ENCODE measurements at regions not wholly inside any gene's neighbourhood (a gene's known extent, or its start where the extent isn't known, plus 50 kb on each side); places are given as distances from the start of the nearest gene placed in this dataset.
A peak's percentile ranks its signal among the peaks of the same experiment; 100 is the strongest.

GRCh38 chr6:112665114-112665513 lies 318.0 kb downstream of the RFPL4B start:
- Mint-ChIP-seq H3K27ac (peak overlapping the region; percentile 87), H3K9me3 (no peaks in the 10 kb centered on the region), H3K27me3 (ENCODE audit: insufficient read depth) (no peaks in the 10 kb centered on the region; the same call in 1 of the 2 replicates), H3K4me3 (peak overlapping the region; percentile 57), H3K4me1 (ENCODE audit: low read depth) (peaks cover 21% of the 10 kb centered on the region), H3K36me3 (ENCODE audit: low read depth) (no peaks in the 10 kb centered on the region)
- TF ChIP-seq CTCF (IDR thresholded peaks at IDR 0.05) = no peak
- DNase-seq = peak; percentile 91

GRCh38 chr6:112665815-112666214 lies 318.7 kb downstream of the RFPL4B start:
- Mint-ChIP-seq H3K27me3 (ENCODE audit: insufficient read depth) (no peaks in the 10 kb centered on the region; the same call in 1 of the 2 replicates), H3K27ac (peak overlapping the region; percentile 87), H3K4me3 (peak overlapping the region; percentile 57), H3K36me3 (ENCODE audit: low read depth) (no peaks in the 10 kb centered on the region), H3K4me1 (ENCODE audit: low read depth) (peaks cover 21% of the 10 kb centered on the region), H3K9me3 (no peaks in the 10 kb centered on the region)
- TF ChIP-seq CTCF (IDR thresholded peaks at IDR 0.05) = no peak
- peak; percentile 86 for DNase-seq

DNA sequence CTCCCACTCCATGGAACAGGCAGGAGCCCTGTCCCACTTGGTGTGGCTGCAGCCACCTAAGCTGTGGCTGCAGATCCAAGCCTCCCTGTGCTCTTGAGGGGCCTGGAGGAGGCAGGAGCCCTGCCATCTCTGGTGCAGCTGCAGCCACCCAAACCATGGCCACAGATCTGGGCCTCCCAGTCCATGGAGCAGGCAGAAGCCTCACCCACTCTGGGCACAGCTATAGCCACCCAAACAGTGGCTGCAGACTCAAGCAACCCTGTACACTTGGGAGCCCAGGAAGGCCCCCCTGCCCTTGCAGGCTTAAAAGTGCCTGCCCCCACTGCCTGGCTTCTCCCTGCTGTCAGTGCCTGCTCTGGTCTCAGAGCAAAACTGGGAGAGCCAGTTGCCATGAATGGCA lies 320.3 kb downstream of the RFPL4B start:
- Mint-ChIP-seq H3K4me3 (no peak overlapping the region), H3K4me1 (ENCODE audit: low read depth) (peaks cover 21% of the 10 kb centered on the region), H3K9me3 (no peaks in the 10 kb centered on the region), H3K36me3 (ENCODE audit: low read depth) (no peaks in the 10 kb centered on the region), H3K27me3 (ENCODE audit: insufficient read depth) (no peaks in the 10 kb centered on the region; the same call in 1 of the 2 replicates), H3K27ac (no peak overlapping the region)
- TF ChIP-seq CTCF (IDR thresholded peaks at IDR 0.05) = no peak
- DNase-seq = no peak

- no peak for TF ChIP-seq CTCF (IDR thresholded peaks at IDR 0.05)
- no peak for DNase-seq
- no peaks in the 10 kb centered on the region for H3K27me3 Mint-ChIP-seq (ENCODE audit: insufficient read depth)
- no peaks in the 10 kb centered on the region for H3K9me3 Mint-ChIP-seq
- H3K36me3 Mint-ChIP-seq (ENCODE audit: low read depth) = peaks cover 8% of the 10 kb centered on the region; the same call in 1 of the 2 replicates
- H3K4me1 Mint-ChIP-seq (ENCODE audit: low read depth) = peaks cover 37% of the 10 kb centered on the region
- H3K4me3 Mint-ChIP-seq = peak overlapping the region; percentile 39
- H3K27ac Mint-ChIP-seq = peak overlapping the region; percentile 40; the same call in 1 of the 2 replicates
Measured at GRCh38 chr6:112680091-112680490, 333.0 kb downstream of the RFPL4B start.

- Mint-ChIP-seq H3K4me3 (no peak overlapping the region), H3K4me1 (ENCODE audit: low read depth) (peaks cover 37% of the 10 kb centered on the region), H3K36me3 (ENCODE audit: low read depth) (no peaks in the 10 kb centered on the region), H3K27ac (no peak overlapping the region), H3K27me3 (ENCODE audit: insufficient read depth) (no peaks in the 10 kb centered on the region), H3K9me3 (no peaks in the 10 kb centered on the region)
- DNase-seq = no peak
- no peak for TF ChIP-seq CTCF (IDR thresholded peaks at IDR 0.05)
Measured at GRCh38 chr6:112682071-112682470, 334.9 kb downstream of the RFPL4B start.

- TF ChIP-seq CTCF (IDR thresholded peaks at IDR 0.05) = no peak
- no peak overlapping the region for H3K27ac Mint-ChIP-seq
Measured at GRCh38 chr6:112683106-112683505, 336.0 kb downstream of the RFPL4B start.

More at GRCh38 chr6:112683106-112683505, 336.0 kb downstream of the RFPL4B start:
- peaks cover 37% of the 10 kb centered on the region for H3K4me1 Mint-ChIP-seq (ENCODE audit: low read depth)
- no peaks in the 10 kb centered on the region for H3K27me3 Mint-ChIP-seq (ENCODE audit: insufficient read depth)
- no peaks in the 10 kb centered on the region for H3K9me3 Mint-ChIP-seq
- H3K4me3 Mint-ChIP-seq = no peak overlapping the region
- DNase-seq = no peak
- H3K36me3 Mint-ChIP-seq (ENCODE audit: low read depth) = no peaks in the 10 kb centered on the region

Data from HFFc6 (cell line).